GM03348 (cell line): ENCODE measurements at regions not wholly inside any gene's neighbourhood (a gene's known extent, or its start where the extent isn't known, plus 50 kb on each side); places are given as distances from the start of the nearest gene placed in this dataset.
"Not testable (repeated sequence)": the region's sequence is repeated elsewhere in the genome, so short reads cannot be mapped to it uniquely, and the experiment has no call there.

Experiments
- DNase-seq: peaks from one replicate; pipeline ENCODE4 v3.0.0; 2012; ENCODE audit warnings: low spot score

DNA sequence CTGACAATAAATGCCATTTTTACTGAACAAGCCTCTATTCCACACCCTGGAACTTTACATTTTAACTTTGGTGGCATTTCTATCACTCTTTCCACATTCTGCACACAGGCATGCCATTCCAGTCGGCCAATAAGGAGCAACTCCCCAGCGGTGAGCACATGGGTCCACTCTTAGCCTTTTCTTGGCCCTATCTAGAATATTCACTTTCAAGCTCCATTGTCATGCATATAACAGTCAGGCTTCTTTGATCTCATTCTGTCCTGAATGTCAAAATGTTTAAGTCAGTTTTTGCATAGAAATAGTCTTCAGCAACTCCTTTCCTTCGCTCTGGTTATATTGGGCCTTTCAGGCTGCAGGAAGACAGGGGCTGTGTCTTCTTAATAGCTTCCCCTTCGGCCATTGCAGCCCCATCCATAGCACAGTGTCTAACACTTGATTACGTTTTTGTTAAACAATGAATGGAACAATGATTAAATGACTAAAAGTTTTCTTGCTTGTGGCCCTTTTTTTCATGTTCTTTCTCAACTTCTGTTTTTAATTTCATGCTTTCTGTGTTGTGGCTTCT, 427.3 kb downstream of the MFSD1 start:
- DNase-seq = no peak

DNA sequence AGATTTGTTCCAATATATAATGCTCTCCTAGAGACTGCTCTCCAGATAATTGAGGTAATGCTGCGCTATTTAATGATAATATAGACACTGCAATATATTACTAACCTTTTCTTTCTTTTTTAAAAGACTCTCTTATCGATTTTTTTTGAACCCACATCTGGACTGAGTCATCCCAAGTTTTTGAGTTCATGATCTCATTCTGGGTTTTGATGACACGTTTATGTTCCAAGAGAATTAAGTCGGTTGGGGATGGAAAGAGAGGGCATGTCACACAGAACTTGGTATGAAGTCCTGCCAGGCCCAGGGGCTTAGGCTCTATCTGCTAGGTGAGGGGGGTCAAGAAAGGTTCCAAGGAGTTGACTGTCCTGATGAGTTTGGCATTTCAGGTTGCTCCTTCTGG, 431.1 kb downstream of the MFSD1 start:
- DNase-seq = no peak

DNA sequence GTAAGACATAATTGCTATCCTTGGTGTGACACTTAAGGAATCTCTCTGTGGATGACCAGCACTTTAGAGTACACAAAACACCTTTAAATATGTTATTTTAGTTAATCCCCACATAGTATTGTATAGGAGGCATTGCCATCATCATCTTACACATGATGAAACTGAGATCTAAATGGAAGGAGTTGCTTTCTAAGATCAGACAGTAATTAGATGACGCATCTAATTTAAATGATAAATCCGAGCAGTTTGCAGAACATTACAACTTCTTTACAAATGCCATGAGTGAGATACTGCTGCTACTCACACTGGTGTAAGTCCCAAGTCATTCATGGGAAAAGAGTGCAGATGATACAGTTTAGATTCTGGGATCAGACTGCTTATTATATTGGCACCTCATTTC, 431.9 kb downstream of the MFSD1 start:
- DNase-seq = no peak

DNA sequence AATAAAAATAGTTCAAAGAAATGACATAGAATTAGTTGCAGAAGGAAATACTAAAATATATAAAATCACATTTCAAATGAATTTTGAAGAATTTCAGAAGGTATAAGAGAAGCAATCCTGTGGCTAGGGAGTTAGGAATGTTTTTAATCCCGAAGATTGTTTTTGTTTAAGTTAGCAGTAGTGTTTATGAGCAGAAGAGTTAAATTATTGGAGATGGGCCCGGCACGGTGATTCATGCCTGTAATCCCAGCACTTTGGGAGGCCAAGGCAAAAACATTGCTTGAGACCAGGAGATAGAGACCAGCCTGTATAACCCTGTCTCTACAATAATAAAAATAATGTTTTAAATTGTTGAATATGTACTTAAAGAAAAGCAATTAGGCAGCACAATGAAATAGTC, 432.5 kb downstream of the MFSD1 start:
- DNase-seq = no peak

DNA sequence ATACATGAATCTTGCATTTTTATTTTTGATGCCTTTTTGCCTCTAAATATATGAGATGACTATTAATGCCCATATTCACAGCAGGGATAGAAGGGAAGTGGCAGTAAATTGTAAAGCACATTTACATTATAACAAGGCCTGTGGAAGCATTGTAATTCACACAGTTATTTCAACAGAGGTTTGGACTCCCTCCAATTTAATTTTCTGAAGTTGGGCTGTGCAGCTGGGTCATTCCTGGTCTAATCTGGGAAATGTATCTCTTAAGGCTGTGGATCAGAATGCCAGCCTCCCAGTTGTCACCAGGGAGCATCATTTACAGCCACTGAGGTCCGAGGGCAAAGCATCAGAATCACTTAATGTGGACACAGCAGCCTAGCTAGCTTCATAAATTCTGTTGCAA, 434.5 kb downstream of the MFSD1 start:
- no peak for DNase-seq

DNA sequence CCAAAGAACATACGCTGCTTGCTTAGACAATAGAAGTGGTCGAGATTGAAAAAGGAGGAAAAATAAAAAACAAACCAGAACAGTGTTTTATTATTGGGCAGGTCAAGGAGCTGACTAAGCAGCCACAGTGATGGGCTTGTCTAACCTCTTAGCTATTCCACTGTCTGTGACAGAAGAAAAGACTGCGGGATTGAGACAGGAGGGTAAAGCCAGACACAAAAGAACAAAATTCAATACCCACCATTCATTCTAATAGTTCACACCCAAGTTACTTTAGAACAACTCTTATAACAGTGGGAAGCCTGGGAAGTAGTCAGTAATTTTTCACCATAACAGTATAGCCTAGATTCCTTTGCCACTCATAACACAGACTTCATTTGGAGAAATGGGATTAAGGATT, 435.4 kb downstream of the MFSD1 start:
- no peak for DNase-seq

DNA sequence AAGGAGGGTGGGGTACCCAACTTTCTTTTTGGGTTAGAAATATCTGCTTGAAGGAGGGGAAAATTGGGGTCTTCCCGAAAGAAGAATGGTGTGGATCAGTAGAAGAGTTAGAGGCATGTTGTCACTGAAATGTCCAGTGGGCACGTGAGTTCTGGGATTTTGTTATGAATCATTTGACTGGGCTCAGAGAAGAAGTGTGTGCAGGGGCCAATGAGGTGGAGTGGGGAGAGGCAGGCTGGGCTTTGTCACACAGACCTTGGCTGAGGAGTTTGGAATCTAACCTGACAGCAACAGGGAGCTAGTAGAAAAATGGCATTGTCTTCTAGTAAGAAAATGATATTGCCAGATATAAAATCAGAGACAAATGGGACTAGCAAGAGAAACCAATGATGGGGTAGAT, 436.8 kb downstream of the MFSD1 start:
- no peak for DNase-seq

DNA sequence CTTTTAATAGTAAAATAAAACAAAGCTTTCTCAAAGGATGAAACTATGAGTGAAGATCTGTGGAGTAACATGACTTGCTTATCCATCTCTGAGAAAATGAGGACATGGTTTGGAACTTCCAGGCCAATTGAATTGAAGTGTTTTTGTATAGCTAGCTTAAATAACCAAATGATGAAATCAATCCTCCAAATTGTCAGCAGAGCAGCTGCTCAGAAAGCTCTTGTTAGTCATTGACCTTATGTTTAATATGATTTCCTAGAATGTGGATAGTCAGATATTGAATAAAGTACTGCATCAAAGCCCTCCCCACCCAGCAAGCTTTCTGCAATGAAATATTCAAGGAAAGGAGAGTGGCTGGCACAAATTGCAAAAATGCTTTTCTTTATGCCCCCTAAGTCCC, 437.2 kb downstream of the MFSD1 start:
- no peak for DNase-seq

DNA sequence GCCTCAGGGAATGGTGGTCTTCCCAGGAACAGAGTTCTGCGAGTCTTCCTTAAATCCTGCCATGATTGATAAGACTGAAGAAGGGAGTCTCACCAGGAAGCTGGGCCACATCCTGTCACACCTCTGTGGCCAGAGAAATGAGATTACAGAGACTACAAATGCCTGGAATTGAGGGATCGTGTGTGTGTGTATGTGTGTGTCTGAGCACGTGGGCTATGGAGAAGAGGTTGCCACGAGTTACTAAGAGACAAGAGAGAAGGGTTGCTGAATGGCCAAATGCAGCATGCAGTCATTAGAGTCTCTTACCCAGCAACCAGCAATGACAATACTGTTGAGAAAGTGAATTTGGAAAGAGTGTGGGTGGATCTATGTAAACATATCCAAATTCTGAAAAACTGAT, 443.1 kb downstream of the MFSD1 start:
- DNase-seq = no peak

DNA sequence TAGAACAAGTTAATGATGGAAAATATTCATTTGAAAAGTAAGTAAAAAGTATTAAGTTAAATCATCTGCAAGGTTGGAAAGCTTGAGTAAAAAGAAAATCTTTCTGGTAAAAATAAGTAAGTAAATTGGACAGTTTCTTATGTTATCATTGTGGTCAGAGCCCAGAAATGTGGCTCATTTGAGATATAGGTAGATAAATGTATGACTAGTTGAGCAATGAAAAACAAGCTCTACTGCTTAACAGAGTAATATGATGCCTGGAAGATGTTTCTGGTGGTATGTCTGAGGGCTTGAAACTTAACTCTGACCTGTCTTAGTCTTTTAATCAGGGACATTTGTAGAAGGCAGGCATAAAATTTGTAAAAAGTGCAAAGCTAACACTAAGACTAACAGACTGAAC, 444.0 kb downstream of the MFSD1 start:
- DNase-seq = no peak

DNA sequence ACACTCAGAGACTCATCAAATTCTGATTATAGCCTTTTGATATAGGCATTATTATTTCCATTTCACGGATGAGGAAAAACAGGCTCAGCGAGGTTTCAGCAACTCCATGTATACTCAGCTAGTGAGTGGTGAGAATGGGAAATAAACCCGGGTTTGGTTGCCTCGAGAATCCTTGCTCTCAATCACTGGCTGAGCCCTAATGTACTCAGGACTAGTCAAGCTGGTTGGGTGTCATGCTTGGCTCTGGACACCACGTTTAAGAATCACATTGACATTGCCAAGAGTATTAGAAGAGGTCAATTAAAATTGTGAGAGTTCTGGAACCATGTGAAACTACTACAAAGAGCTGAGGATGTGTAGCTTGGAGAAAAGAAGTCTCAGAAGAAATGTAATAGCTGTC, 444.5 kb downstream of the MFSD1 start:
- DNase-seq = no peak

DNA sequence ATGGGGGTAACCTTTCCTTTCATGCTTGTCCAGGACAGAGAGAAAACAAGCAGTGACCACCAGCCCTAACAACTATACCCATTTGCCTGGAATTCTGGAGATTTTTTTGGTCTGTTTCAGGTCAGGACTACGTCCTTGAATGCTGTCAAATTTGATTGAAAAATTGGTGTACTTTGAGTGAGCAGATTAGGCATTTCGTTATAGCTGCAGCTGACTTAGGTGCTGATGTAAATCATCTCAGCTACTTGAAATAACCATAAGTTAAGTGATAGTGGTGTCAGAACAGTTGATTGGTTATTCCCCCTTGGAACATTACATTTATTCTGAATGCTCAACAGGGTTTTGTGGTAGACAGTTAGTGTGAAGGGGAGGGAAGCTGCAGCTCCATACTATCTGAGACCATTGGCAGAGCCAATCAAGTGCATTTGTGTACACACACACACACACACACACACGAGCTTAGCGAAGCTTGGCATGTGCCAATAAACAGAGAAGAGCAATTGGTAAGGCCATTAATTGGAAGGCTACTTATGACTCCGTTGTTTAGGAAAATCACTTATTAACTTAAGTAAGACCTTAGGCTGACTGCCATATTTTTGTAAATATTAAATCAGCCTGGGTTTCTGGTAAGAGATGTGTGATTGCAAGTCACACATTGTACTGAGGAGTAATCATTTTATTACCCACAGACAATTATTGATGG, 447.8 kb downstream of the MFSD1 start:
- DNase-seq = no peak

DNA sequence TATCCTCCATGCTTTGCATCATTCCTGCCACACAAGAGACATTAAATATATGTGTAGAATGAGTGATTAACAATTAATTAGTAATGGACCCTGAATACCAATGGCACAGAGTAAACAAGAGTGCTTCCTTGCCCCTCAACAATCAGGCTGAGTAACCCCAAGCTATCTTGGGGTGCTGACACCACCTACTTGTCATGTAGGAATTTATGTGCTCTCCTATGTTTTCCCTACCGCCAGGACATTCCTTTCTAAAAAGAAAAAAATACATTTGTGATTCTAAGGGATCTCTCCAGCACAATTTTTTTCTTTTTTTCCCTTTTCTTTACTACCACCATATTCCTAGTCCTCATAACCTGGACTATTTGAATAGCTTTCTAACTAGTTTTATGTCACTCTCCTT, 449.1 kb downstream of the MFSD1 start:
- DNase-seq = no peak

DNA sequence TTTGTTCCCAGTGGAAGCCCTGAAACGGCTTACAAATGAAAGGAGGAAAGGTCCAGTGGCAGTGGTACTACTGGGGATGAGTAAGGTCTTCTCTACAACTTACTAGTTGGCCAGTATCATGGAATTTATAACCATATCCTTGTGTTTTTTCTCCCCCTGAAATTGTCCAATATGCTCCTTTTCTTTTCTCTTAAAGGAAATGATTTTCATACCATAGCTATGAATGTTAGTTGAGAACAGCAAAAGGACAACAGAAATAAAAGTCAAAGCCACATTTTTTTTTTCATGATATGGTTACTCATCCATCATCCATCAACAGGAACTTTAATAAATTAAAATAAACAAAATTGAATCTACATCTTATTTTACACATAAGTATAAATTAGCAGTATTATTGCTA, 450.4 kb downstream of the MFSD1 start:
- peak; percentile 31 for DNase-seq

DNA sequence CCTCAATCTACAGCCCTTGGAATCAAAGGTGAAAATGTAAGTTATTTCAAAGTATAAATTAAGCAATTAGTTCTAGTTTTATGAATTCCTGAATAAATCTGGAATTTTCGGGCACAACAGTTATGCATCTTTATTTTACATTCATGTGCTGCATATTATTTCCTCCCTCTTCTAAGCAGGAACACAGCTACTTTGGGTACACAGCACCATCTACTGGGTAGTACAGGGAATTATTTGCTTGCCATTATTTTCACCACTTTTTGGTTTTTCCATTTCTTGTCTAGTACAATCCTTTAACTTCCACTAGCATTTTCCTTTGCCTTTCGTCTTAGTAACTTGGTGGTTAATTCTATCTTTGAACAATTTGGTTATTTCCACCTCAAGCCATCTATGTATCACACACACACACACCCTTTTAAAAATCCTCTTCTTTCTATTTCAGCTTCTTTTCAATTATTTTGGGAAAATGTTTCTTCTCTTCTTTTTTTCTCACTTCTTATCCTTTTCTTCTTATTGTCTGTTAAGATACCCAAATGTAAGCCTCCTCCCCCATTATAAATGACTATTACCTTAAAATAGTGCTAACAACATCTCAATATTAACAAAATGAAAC, 451.0 kb downstream of the MFSD1 start:
- peak; percentile 30 for DNase-seq

DNA sequence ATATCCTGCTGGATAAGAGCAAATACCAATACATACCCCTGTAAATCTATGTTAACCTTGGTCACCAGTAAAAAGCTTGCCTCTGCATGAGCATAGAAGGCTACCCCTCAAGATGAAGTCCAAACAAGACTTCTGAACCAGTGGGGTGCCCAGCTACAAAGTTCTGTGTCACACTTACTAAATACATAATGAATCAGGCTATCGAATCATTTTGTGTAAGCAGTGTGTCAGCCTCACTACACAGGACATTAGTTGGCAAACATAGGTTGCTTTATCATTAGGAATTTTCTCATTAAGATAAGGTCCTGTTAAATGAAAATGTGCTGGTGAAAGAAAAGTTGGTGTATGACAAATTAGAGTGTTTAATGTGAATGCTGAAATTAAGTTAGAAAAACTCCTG, 452.0 kb downstream of the MFSD1 start:
- DNase-seq = no peak

DNA sequence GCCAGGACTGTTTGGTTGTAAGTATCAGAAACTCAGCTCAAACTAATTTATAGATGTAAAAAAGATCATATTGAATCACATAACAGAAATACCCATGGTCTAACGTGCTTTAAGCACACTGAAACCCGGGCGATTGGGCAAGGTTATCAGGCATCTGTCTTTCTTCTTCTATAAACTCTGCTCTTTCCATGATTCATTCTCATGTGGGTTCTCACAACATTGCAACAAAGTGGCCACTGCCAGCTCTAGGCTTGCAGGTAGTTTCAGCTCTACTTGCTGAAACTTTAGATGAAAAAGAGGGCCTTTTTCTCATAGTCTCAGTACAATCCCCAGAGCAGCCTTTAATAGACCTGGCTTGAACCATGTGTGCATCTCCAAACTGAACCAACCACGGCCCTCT, 456.1 kb downstream of the MFSD1 start:
- no peak for DNase-seq

DNA sequence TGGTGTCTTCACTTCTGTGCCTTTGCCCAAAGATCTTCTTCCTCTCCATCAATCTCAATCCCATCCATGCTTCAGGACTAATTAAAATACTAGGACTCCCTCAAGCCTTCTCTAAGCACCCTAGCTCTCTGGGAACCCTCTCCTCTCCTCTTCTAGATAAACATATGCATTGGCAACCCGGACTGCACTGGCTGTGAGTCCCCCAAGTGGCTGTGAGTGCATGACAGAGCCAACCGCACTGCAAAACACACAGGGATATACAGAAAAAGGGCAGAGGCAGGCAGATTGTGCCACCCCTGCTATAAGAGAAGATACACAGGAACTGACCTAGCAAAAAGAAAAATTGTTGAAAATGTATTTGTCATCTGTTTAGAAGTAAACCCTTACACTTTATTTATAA, 457.1 kb downstream of the MFSD1 start:
- DNase-seq = no peak

DNA sequence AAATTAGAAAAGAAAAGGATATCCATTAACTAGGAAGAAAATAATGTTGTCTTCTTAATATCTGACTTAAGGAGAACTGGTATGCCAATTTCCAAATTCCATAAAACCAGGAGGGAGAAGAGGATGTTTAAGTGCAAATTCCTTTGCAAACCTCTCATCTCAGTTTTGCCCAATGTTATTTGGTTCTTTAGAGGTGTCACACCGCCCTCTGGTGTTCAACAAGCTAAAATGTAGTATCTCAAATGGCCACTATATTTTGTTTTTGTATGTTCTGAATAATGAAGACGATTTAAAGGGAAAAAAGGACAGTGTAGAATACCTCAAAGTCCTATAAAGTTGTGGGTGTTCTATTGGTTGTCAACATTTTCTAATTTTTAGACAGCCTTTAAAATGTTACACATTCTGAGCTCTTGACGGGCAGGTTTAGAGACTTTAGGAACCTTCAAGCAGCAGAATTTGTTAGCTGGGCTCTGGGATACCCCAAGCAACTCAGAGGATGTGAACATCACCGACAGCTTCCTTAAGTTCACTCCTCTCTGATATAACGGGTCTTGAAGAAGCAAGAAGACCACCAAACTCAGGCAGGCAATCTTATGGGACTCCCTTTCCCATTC, 458.3 kb downstream of the MFSD1 start:
- DNase-seq = peak; percentile 73

DNA sequence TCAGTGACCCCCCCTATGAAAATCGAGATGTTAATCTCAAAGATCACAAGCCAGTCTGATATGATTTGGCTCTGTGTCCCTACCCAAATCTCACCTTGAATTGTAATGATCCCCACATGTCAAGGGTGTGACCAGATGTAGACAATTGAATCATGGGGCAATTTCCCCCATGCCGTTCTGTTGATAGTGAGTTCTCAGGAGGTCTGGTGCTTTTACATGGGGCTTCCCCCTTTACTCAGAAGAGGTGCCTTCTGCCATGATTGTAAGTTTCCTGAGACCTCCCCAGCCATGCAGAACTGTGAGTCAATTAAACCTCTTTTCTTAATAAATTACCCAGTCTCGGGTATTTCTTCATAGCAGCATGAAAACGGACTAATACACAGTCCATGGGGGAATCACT, 459.5 kb downstream of the MFSD1 start:
- not testable (repeated sequence) for DNase-seq

DNA sequence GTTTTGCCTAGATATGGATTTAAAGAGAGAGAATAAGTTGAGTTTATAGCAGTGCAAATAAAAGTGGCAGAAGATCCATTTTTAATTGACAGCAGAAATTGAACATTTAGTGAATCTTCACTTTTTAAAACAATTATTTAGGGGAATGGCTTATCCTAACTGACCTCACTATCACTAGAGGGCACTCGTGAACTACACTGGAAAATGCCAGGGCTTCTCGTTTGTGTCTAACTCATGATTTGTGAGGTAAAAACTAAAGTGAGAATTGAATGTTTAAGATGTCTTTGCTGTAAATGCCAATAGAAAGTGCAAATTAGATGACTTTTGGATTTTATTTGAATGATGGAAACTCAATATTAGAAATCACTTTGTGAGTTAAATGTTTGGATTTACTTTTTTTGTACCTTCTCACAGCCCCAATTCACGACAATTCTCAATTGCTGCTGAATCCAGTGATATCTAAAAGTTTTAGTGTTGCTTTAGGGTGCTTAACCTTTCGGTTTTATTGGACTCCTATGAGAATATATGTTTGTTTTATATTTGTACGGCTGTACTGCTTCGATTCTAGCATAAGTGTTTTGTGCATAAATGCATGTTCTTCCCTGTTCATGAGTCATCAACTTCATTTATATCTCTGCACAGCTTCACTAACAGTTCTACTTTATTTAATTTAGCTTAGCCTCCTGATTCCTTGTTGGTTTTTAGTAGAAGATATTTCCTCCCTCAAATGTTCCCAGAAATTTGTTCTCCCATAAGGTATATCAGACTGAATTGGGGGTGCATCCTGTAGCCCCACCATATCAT, 462.1 kb downstream of the MFSD1 start:
- DNase-seq = peak; percentile 67

DNA sequence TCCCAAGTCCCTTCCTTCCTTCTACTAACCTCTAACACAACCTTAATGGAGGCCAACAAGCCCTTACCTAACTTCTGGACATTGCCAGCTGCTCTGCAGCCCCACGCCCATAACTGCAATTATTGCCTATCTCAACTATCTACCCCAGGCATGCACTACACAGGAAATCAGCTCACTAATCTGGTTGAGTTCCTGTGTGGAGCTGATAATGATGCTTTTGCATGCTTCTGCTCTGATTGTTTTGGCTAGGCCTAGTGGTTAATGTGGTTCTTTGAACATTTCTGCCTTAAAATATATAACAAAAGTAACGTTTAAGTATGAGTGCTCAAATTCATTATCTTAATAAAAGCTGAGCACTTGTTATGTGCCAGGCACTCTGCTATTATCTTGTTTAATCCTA, 463.9 kb downstream of the MFSD1 start:
- DNase-seq = no peak

DNA sequence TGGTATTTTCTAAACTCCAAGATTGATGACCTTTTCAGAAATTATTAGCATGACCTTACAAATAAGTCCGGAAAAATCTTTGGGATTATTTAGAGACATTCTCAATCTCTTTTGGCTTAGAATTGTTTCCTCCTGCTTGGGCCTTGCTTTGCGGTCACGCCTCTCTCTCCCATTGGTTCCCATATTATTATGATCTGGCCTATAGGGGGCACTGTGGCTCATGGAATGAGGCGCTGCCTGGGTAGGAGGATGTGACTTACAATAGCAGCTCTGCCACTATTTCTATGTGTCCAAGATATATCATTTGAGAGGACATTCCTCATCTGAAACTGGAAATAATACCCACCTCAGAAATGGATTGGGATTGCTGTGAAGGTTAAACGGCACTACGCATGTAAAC, 464.9 kb downstream of the MFSD1 start:
- DNase-seq = no peak
